Colonic mucosa (tissue), 4 donors: ENCODE measurements at regions not wholly inside any gene's neighbourhood (a gene's known extent, or its start where the extent isn't known, plus 50 kb on each side); places are given as distances from the start of the nearest gene placed in this dataset.

ENCODE experiments used
- DNase-seq: peaks from one replicate; pipeline ENCODE4 v3.0.0-alpha.2; 2020
- H3K27ac ChIP-seq: fragments of 200-600 bp; one replicate; pipeline ENCODE4 v1.8.0; 2021
- H3K27me3 ChIP-seq: fragments of 200-600 bp; one replicate; pipeline ENCODE4 v1.8.0; 2021
- H3K36me3 ChIP-seq: fragments of 200-600 bp; one replicate; pipeline ENCODE4 v1.8.0; 2021
- H3K4me1 ChIP-seq: fragments of 200-600 bp; one replicate; pipeline ENCODE4 v1.8.0; 2021; ENCODE audit warnings: mild to moderate bottlenecking
- H3K4me3 ChIP-seq: fragments of 200-600 bp; one replicate; pipeline ENCODE4 v1.8.0; 2021
- H3K9ac ChIP-seq, 2 donors: one replicate each; pipeline ENCODE4 v1.7.0; 2013; ENCODE audit warnings: control low read depth in 2 of 2, low read depth in 2 of 2, low read length in 2 of 2
- H3K9me3 ChIP-seq: fragments of 200-600 bp; one replicate; pipeline ENCODE4 v1.8.0; 2021
- intact Hi-C: fragments of 100-400 bp; cut with DNase I; formaldehyde crosslinking; loops from one replicate; pipeline ENCODE4 v1.14.1; 2022
- TF ChIP-seq, protein P1 (sequence below): fragments of 200-600 bp; IDR thresholded peaks from one replicate; pipeline ENCODE4 v1.8.0; 2022; ENCODE audit warnings: antibody characterized with exemption, mild to moderate bottlenecking
- donor health status: healthy.
- donor health status: DM: no; HTN: no; CAD: no.
- donor health status: DM: no; HTN: no; CAD: no.

DNA sequence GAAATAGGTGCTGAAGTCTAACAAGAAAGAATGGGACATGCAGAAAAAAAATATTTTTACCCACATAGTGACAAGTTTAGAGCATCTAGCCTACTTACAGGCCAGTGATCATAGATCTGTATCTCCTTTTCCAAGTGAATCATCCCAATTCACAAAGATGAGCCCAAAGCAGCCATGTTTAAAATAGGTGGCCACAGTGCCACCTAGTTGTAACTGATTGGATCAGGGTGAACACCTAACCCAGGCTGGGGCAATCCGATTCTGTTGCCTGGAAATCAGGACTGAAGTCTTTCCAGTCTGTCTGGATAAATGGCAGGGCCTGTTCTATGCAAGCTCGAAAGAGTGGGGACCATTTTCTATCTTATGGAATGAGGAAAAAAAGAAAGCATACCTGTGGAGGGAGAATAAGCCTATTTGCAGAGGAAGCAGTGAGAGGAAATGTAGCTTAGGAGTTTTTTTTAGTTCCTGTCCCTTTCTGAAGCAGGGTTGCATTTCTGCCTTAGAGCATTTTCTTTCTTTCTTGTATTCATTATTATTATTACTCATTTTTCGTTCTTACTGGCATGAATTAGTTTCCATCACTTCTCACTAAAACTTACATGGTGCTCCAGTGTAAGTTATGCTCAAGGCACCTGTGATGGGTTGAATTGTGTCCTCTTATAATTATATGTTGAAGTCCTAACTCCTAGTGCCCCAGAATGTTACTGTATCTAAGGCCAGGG is 113.2 kb upstream of the RAG2 start:
- no peaks in the 10 kb centered on the region for H3K27me3 ChIP-seq
- no peak overlapping the region for H3K4me3 ChIP-seq
- TF ChIP-seq, protein P1, sequence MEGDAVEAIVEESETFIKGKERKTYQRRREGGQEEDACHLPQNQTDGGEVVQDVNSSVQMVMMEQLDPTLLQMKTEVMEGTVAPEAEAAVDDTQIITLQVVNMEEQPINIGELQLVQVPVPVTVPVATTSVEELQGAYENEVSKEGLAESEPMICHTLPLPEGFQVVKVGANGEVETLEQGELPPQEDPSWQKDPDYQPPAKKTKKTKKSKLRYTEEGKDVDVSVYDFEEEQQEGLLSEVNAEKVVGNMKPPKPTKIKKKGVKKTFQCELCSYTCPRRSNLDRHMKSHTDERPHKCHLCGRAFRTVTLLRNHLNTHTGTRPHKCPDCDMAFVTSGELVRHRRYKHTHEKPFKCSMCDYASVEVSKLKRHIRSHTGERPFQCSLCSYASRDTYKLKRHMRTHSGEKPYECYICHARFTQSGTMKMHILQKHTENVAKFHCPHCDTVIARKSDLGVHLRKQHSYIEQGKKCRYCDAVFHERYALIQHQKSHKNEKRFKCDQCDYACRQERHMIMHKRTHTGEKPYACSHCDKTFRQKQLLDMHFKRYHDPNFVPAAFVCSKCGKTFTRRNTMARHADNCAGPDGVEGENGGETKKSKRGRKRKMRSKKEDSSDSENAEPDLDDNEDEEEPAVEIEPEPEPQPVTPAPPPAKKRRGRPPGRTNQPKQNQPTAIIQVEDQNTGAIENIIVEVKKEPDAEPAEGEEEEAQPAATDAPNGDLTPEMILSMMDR: no peak
- H3K4me1 ChIP-seq: no peaks in the 10 kb centered on the region
- no peaks in the 10 kb centered on the region for H3K9me3 ChIP-seq
- no peak overlapping the region for H3K9ac ChIP-seq
- no peak overlapping the region for H3K27ac ChIP-seq
- H3K36me3 ChIP-seq: no peaks in the 10 kb centered on the region
- DNase-seq: no peak
- intact Hi-C loops: no loop called here
